Pancreas (tissue), 10 donors: ENCODE measurements at regions not wholly inside any gene's neighbourhood (a gene's known extent, or its start where the extent isn't known, plus 50 kb on each side); places are given as distances from the start of the nearest gene placed in this dataset.

Experiments
- ATAC-seq, 4 donors: fragments of 200-7000 bp; cut with Tn5 transposase; one replicate each; pipeline versions ENCODE4 v1.8.0 to v1.9.1; 2020; ENCODE audit warnings: mild to moderate bottlenecking in 4 of 4, moderate library complexity in 4 of 4
- DNase-seq, 6 donors: peaks; one replicate each; pipeline ENCODE4 v3.0.0-alpha.2; 2020
- FAIRE-seq: peaks from 2 replicates; lab custom pipeline; 2012; peaks lifted over from hg19 to GRCh38; lab: Jason Lieb, UNC
- H3K27ac ChIP-seq, 4 donors: fragments of 200-600 bp; sonication (generic); 1 replicate in 3 of 4; 2 replicates in 1 of 4; pipeline versions ENCODE4 v1.5.0 to v1.8.0; 2020
- H3K27me3 ChIP-seq, 4 donors: fragments of 200-600 bp; one replicate each; pipeline ENCODE4 v1.8.0; 2021
- H3K36me3 ChIP-seq, 3 donors: fragments of 200-600 bp; sonication (generic) in 1 of 3; one replicate each; pipeline versions ENCODE4 v1.5.0 to v1.8.0; 2020 to 2021
- H3K4me1 ChIP-seq, 3 donors: fragments of 200-600 bp; one replicate each; pipeline ENCODE4 v1.8.0; 2021
- H3K4me3 ChIP-seq, 4 donors: fragments of 200-600 bp; sonication (generic) in 2 of 4; one replicate each; pipeline versions ENCODE4 v1.5.0 to v1.8.0; 2020 to 2021
- H3K9me3 ChIP-seq, 4 donors: fragments of 200-600 bp; one replicate each; pipeline ENCODE4 v1.8.0; 2021
- CTCF ChIP-seq, 4 donors: fragments of 200-600 bp; sonication (generic) in 3 of 4; IDR thresholded peaks; one replicate each; pipeline versions ENCODE4 v1.5.0 to v1.8.0; 2021; ENCODE audit warnings: antibody characterized with exemption in 4 of 4
- WGBS, 2 donors: extraction: QIAGEN DNeasy Blood & Tissue Kit; methylation state at CpG; one replicate each; pipeline ENCODE4 v1.1.7; 2013; 5-methylcytosine and 5-hydroxymethylcytosine counted together
- intact Hi-C, 3 donors: fragments of 100-400 bp; cut with DNase I; formaldehyde crosslinking; loops; one replicate each; pipeline versions ENCODE4 v1.11.1 to v1.14.2; 2022
- donor health status: healthy with polysubstance abuse.
- donor health status: DM: no; HTN: no; CAD: no; lungs with moderate emphysema.
- donor health status: DM: no; HTN: no; CAD: no.
- donor health status: control.
- donor health status: control.
- donor health status: Bipolar disorder and iron deficiency.
- donor health status: DM: yes; HTN: yes; CAD: no.
- donor health status: DM: no; HTN: no; CAD: no.
- donor health status: DM: no; HTN: no; CAD: no.
- donor health status: DM: yes; HTN: yes; CAD: no.

GRCh38 chr2:100199421-100199820 is 57.0 kb upstream of the AFF3 start:
- 86 to 92% methylated on average over 5 of the region's 5 CpGs for WGBS, 2 donors
- Histone ChIP-seq H3K4me1 (no peaks in the 10 kb centered on the region), H3K4me3 (no peak overlapping the region), H3K9me3 (no peaks in the 10 kb centered on the region), H3K36me3 (no peaks in the 10 kb centered on the region), H3K27ac (no peak overlapping the region), H3K27me3 (no peaks in the 10 kb centered on the region)
- no peak for DNase-seq
- no peak for ATAC-seq
- no peak for TF ChIP-seq CTCF (IDR thresholded peaks at IDR 0.05)
- intact Hi-C loops, result no loop called here
- no peak for FAIRE-seq

- H3K36me3 ChIP-seq, result no peaks in the 10 kb centered on the region
- H3K4me1 ChIP-seq, result no peaks in the 10 kb centered on the region
- no peaks in the 10 kb centered on the region for H3K9me3 ChIP-seq
- WGBS, 2 donors, result 80 to 86% methylated on average over 13 of the region's 13 CpGs
- DNase-seq, result no peak
- FAIRE-seq, result no peak
- TF ChIP-seq CTCF (IDR thresholded peaks at IDR 0.05), result no peak
- no peak overlapping the region for H3K27ac ChIP-seq
- no peaks in the 10 kb centered on the region for H3K27me3 ChIP-seq
- intact Hi-C loops, result no loop called here
- no peak overlapping the region for H3K4me3 ChIP-seq
- ATAC-seq, result no peak
These were observed 56.3 kb upstream of the AFF3 start for GRCh38 chr2:100198461-100199230.

GRCh38 chr2:100197631-100198153 is 55.3 kb upstream of the AFF3 start:
- DNase-seq (peak in 5 of 6 donors; percentile 9 to 65 (median 28)), ATAC-seq (peak in 3 of 4 donors; percentile 81 to 86 (median 84)), FAIRE-seq (no peak)
- H3K9me3 ChIP-seq, result no peaks in the 10 kb centered on the region
- H3K4me3 ChIP-seq, result no peak overlapping the region
- no peaks in the 10 kb centered on the region for H3K27me3 ChIP-seq
- no peaks in the 10 kb centered on the region for H3K4me1 ChIP-seq
- TF ChIP-seq CTCF (IDR thresholded peaks at IDR 0.05), result no peak
- 51 to 58% methylated on average over 8 of the region's 8 CpGs for WGBS, 2 donors
- H3K27ac ChIP-seq, result peak overlapping the region in 2 of 4 donors; percentile 18 to 39
- no peaks in the 10 kb centered on the region for H3K36me3 ChIP-seq
- intact Hi-C loops, result no loop called here

GRCh38 chr2:100196786-100197494 is 54.5 kb upstream of the AFF3 start:
- peak overlapping the region in 1 of 4 donors; percentile 12 for H3K27ac ChIP-seq
- TF ChIP-seq CTCF (IDR thresholded peaks at IDR 0.05), result no peak
- H3K36me3 ChIP-seq, result no peaks in the 10 kb centered on the region
- H3K9me3 ChIP-seq, result no peaks in the 10 kb centered on the region
- intact Hi-C loops, result no loop called here
- DNase-seq, result no peak
- H3K27me3 ChIP-seq, result no peaks in the 10 kb centered on the region
- no peak overlapping the region for H3K4me3 ChIP-seq
- 88 to 93% methylated on average over 18 of the region's 18 CpGs for WGBS, 2 donors
- no peak for FAIRE-seq
- H3K4me1 ChIP-seq, result no peaks in the 10 kb centered on the region
- ATAC-seq, result no peak
